H1 (cell line): ENCODE measurements at regions not wholly inside any gene's neighbourhood (a gene's known extent, or its start where the extent isn't known, plus 50 kb on each side); places are given as distances from the start of the nearest gene placed in this dataset.

Experiments
- CTCF ChIA-PET: fragments of 300-600 bp; sonication (Branson Sonifier 250); formaldehyde crosslinking; loops from one replicate; lab custom pipeline; 2021; ENCODE audit not compliant: partially characterized antibody; lab: Charles Lee
- POLR2A ChIA-PET: fragments of 300-600 bp; sonication (Branson Sonifier 250); formaldehyde crosslinking; loops from one replicate; lab custom pipeline; 2021; ENCODE audit warnings: inconsistent platforms; ENCODE audit not compliant: partially characterized antibody; lab: Charles Lee
- DNase-seq, 2 experiments: peaks; one replicate each; pipeline versions ENCODE4 v3.0.0 to v3.0.0-alpha.2; 2010 to 2022; ENCODE audit warnings: low spot score in 2 of 2, low read depth in 1 of 2, mixed read lengths in 1 of 2
- FAIRE-seq: peaks from 2 replicates; lab custom pipeline; 2011; peaks lifted over from hg19 to GRCh38; lab: Jason Lieb, UNC
- H2AFZ ChIP-seq: 2 replicates; pipeline ENCODE4 v1.8.1; 2012; ENCODE audit warnings: low read length, inconsistent platforms
- H2AK5ac ChIP-seq: 2 replicates; pipeline ENCODE4 v1.6.1; 2013; ENCODE audit warnings: low read depth, low read length
- H2BK120ac ChIP-seq: replicated peaks from 2 replicates; pipeline ENCODE3; 2013; ENCODE audit warnings: low read depth, low read length, inconsistent platforms
- H2BK12ac ChIP-seq: 2 replicates; pipeline ENCODE4 v1.6.1; 2013; ENCODE audit warnings: low read depth, low read length
- H2BK15ac ChIP-seq: 2 replicates; pipeline ENCODE4 v1.6.1; 2013; ENCODE audit warnings: low read length
- H2BK20ac ChIP-seq: 2 replicates; pipeline ENCODE4 v1.6.1; 2013; ENCODE audit warnings: low read length
- H2BK5ac ChIP-seq: 2 replicates; pipeline ENCODE4 v1.6.1; 2013; ENCODE audit warnings: low read depth, low read length
- H3K14ac ChIP-seq: 2 replicates; pipeline ENCODE4 v1.6.1; 2013; ENCODE audit warnings: inconsistent platforms; ENCODE audit not compliant: insufficient read length
- H3K18ac ChIP-seq: 2 replicates; pipeline ENCODE4 v1.6.1; 2013; ENCODE audit warnings: low read length; ENCODE audit errors: extremely low read depth
- H3K23ac ChIP-seq: 2 replicates; pipeline ENCODE4 v1.6.1; 2013; ENCODE audit warnings: inconsistent platforms; ENCODE audit not compliant: insufficient read length
- H3K23me2 ChIP-seq: 2 replicates; pipeline ENCODE4 v1.6.1; 2013; ENCODE audit warnings: low read depth, low read length
- H3K27ac ChIP-seq: 2 replicates; pipeline ENCODE4 v1.6.1; 2011; ENCODE audit warnings: low read depth, low read length, inconsistent platforms
- H3K27me3 ChIP-seq, 4 experiments: replicated peaks in 1 of 4; 1 replicate in 1 of 4; 2 replicates in 3 of 4; pipeline versions ENCODE4 v1.6.1 to v1.8.1; 2011 to 2013; ENCODE audit warnings: low read length in 3 of 4, mild to moderate bottlenecking in 3 of 4, inconsistent platforms in 2 of 4, mixed read lengths in 2 of 4, moderate library complexity in 1 of 4; ENCODE audit not compliant: control insufficient read depth in 3 of 4, insufficient read depth in 3 of 4; ENCODE audit errors: extremely low read depth in 1 of 4
- H3K36me3 ChIP-seq, 4 experiments: 2 replicates each; pipeline versions ENCODE4 v1.6.1 to v1.8.1; 2011 to 2013; ENCODE audit warnings: mild to moderate bottlenecking in 4 of 4, low read length in 3 of 4, moderate library complexity in 2 of 4, control low read depth in 1 of 4, inconsistent platforms in 1 of 4; ENCODE audit not compliant: insufficient read depth in 4 of 4, control insufficient read depth in 2 of 4
- H3K4ac ChIP-seq: replicated peaks from 2 replicates; pipeline ENCODE3; 2013; ENCODE audit warnings: low read length, low read depth, mixed read lengths, inconsistent platforms; ENCODE audit not compliant: insufficient read length
- H3K4me1 ChIP-seq, 4 experiments: replicated peaks in 1 of 4; 1 replicate in 1 of 4; 2 replicates in 3 of 4; pipeline versions ENCODE4 v1.6.1 to v1.8.1; 2011 to 2013; ENCODE audit warnings: low read length in 3 of 4, inconsistent platforms in 2 of 4, mixed read lengths in 1 of 4; ENCODE audit not compliant: insufficient read depth in 4 of 4, control insufficient read depth in 3 of 4
- H3K4me2 ChIP-seq, 2 experiments: 2 replicates each; pipeline versions ENCODE4 v1.6.1 to v1.8.1; 2011 to 2013; ENCODE audit warnings: low read depth in 2 of 2, low read length in 2 of 2, control low read depth in 1 of 2, inconsistent platforms in 1 of 2, mild to moderate bottlenecking in 1 of 2; ENCODE audit not compliant: insufficient read depth in 1 of 2
- H3K4me3 ChIP-seq, 4 experiments: fragments of 200-600, 300-600 bp in 1 of 4; sonication (generic), shearing (Covaris generic), sonication (Bioruptor Twin) in 1 of 4; 2 replicates each; pipeline versions ENCODE4 v1.5.1 to v1.8.1; 2011 to 2016; ENCODE audit warnings: low read length in 4 of 4, low read depth in 3 of 4, control low read depth in 2 of 4, inconsistent platforms in 2 of 4, mild to moderate bottlenecking in 2 of 4, mixed read lengths in 1 of 4, moderate library complexity in 1 of 4; ENCODE audit not compliant: insufficient read depth in 2 of 4; ENCODE audit errors: extremely low read depth in 1 of 4
- H3K56ac ChIP-seq: replicated peaks from 2 replicates; pipeline ENCODE3; 2013; ENCODE audit warnings: low read depth, mild to moderate bottlenecking, mixed read lengths, low read length, inconsistent platforms; ENCODE audit not compliant: insufficient read length
- H3K79me1 ChIP-seq: 2 replicates; pipeline ENCODE4 v1.6.1; 2013; ENCODE audit warnings: low read depth, low read length, control low read depth
- H3K79me2 ChIP-seq, 2 experiments: 2 replicates each; pipeline versions ENCODE4 v1.6.1 to v1.8.1; 2012 to 2013; ENCODE audit warnings: low read length in 2 of 2, mild to moderate bottlenecking in 2 of 2, inconsistent platforms in 1 of 2; ENCODE audit not compliant: insufficient read depth in 2 of 2, control insufficient read depth in 1 of 2
- H3K9ac ChIP-seq, 4 experiments: replicated peaks in 1 of 4; 1 replicate in 1 of 4; 2 replicates in 3 of 4; pipeline versions ENCODE4 v1.6.1 to v1.8.1; 2011 to 2013; ENCODE audit warnings: low read depth in 3 of 4, low read length in 3 of 4, control low read depth in 2 of 4, mild to moderate bottlenecking in 2 of 4, moderate library complexity in 2 of 4, inconsistent platforms in 1 of 4; ENCODE audit errors: extremely low read depth in 1 of 4
- H3K9me3 ChIP-seq, 2 experiments: 2 replicates each; pipeline versions ENCODE4 v1.6.1 to v1.8.1; 2012 to 2013; ENCODE audit warnings: mild to moderate bottlenecking in 2 of 2, moderate library complexity in 2 of 2, control low read depth in 1 of 2, inconsistent platforms in 1 of 2, low read depth in 1 of 2, low read length in 1 of 2, mixed read lengths in 1 of 2; ENCODE audit not compliant: insufficient read depth in 2 of 2
- H4K20me1 ChIP-seq, 2 experiments: replicated peaks in 1 of 2; 2 replicates each; pipeline versions ENCODE3 to v1.8.1; 2011 to 2013; ENCODE audit warnings: inconsistent platforms in 2 of 2, low read length in 2 of 2, mild to moderate bottlenecking in 1 of 2; ENCODE audit not compliant: insufficient read depth in 2 of 2, control insufficient read depth in 1 of 2
- H4K5ac ChIP-seq: 2 replicates; pipeline ENCODE4 v1.6.1; 2013; ENCODE audit warnings: low read length, low read depth, mixed read lengths, inconsistent platforms; ENCODE audit not compliant: insufficient read length
- H4K8ac ChIP-seq: 2 replicates; pipeline ENCODE4 v1.8.0; 2013; ENCODE audit warnings: mild to moderate bottlenecking, moderate library complexity, low read length, inconsistent platforms; ENCODE audit not compliant: insufficient read depth; ENCODE audit errors: extremely low read depth
- H4K91ac ChIP-seq: replicated peaks from 2 replicates; pipeline ENCODE3; 2013; ENCODE audit warnings: low read length, mixed read lengths, inconsistent platforms; ENCODE audit not compliant: insufficient read length
- ASH2L ChIP-seq: fragments of 200-600, 300-600 bp; sonication (generic); IDR thresholded peaks from one replicate; pipeline ENCODE4 v1.7.1; 2017; ENCODE audit warnings: low read length
- CREB1 ChIP-seq: IDR thresholded peaks from 2 replicates; pipeline ENCODE4 v1.6.1; 2012; ENCODE audit warnings: inconsistent platforms
- EGR1 ChIP-seq: IDR thresholded peaks from 2 replicates; pipeline ENCODE4 v1.6.1; 2011; ENCODE audit warnings: low read depth, low read length, borderline replicate concordance
- GTF2F1 ChIP-seq: IDR thresholded peaks from 2 replicates; pipeline ENCODE4 v1.6.1; 2012; ENCODE audit warnings: low read depth, low read length, improper control_type of control experiment, borderline replicate concordance
- KDM5A ChIP-seq: fragments of 200-600 bp; IDR thresholded peaks from 2 replicates; pipeline ENCODE4 v1.7.1; 2012; ENCODE audit warnings: mild to moderate bottlenecking, low read length, inconsistent platforms, mixed read lengths
- MAFK ChIP-seq: IDR thresholded peaks from 2 replicates; pipeline ENCODE4 v1.6.1; 2012; ENCODE audit warnings: low read depth, mild to moderate bottlenecking, improper control_type of control experiment, low read length
- NRF1 ChIP-seq: IDR thresholded peaks from 2 replicates; pipeline ENCODE4 v1.6.1; 2011; ENCODE audit warnings: mild to moderate bottlenecking, low read depth, low read length, improper control_type of control experiment
- POLR2A ChIP-seq, 2 experiments: IDR thresholded peaks; 1 replicate in 1 of 2; 2 replicates in 1 of 2; pipeline ENCODE4 v1.6.1; 2011; ENCODE audit warnings: low read depth in 2 of 2, low read length in 2 of 2, mild to moderate bottlenecking in 2 of 2; ENCODE audit errors: control extremely low read depth in 1 of 2
- POLR2AphosphoS5 ChIP-seq: IDR thresholded peaks from 2 replicates; pipeline ENCODE4 v1.6.1; 2011; ENCODE audit warnings: low read depth, low read length
- RBBP5 ChIP-seq: IDR thresholded peaks from 2 replicates; pipeline ENCODE4 v1.7.1; 2012; ENCODE audit warnings: low read depth, mild to moderate bottlenecking, inconsistent platforms, low read length, moderate library complexity, borderline replicate concordance
- RNF2 ChIP-seq: fragments of 200-900, 300-1000 bp; sonication (generic); IDR thresholded peaks from 2 replicates; pipeline ENCODE4 v1.7.1; 2016; ENCODE audit warnings: borderline replicate concordance, low read depth, mild to moderate bottlenecking, antibody characterized with exemption, low read length; ENCODE audit not compliant: poor library complexity, severe bottlenecking; ENCODE audit errors: missing control alignments
- SIN3A ChIP-seq, 2 experiments: IDR thresholded peaks in 1 of 2; conservative IDR thresholded peaks in 1 of 2; 2 replicates each; pipeline ENCODE4 v1.6.1; 2011 to 2012; ENCODE audit warnings: low read length in 2 of 2, improper control_type of control experiment in 1 of 2, low read depth in 1 of 2, mild to moderate bottlenecking in 1 of 2
- SP2 ChIP-seq: IDR thresholded peaks from 2 replicates; pipeline ENCODE4 v1.6.1; 2012; ENCODE audit warnings: mild to moderate bottlenecking, low read length, inconsistent platforms
- TAF1 ChIP-seq: IDR thresholded peaks from 2 replicates; pipeline ENCODE4 v1.6.1; 2011; ENCODE audit warnings: mild to moderate bottlenecking, low read depth, low read length
- TBP ChIP-seq: IDR thresholded peaks from 2 replicates; pipeline ENCODE4 v1.6.1; 2011; ENCODE audit warnings: low read depth, low read length, improper control_type of control experiment
- WGBS, 2 experiments: shearing (Covaris generic) in 1 of 2; methylation state at CpG; one replicate each; pipeline versions ENCODE4 v1.1.6 to v1.1.7; 2013 to 2015; ENCODE audit warnings: low lambda C conversion rate in 2 of 2, mixed read lengths in 2 of 2, inconsistent platforms in 1 of 2, low coverage in 1 of 2, missing lambda C conversion rate in 1 of 2; ENCODE audit not compliant: insufficient replicate concordance in 2 of 2, insufficient coverage in 1 of 2, insufficient read length in 1 of 2; ENCODE audit errors: extremely low coverage in 1 of 2, missing lambda C conversion rate in 1 of 2; 5-methylcytosine and 5-hydroxymethylcytosine counted together

- Histone ChIP-seq H3K27ac (no peak overlapping the region), H3K79me1 (no peaks in the 10 kb centered on the region), H3K56ac (no peak overlapping the region), H2BK120ac (no peak overlapping the region), H2BK5ac (no peak overlapping the region), H2AK5ac (no peak overlapping the region), H3K4me3 (no peak overlapping the region), H3K36me3 (no peaks in the 10 kb centered on the region), H3K14ac (no peak overlapping the region), H4K91ac (no peak overlapping the region), H3K4me1 (no peaks in the 10 kb centered on the region), H3K9ac (no peak overlapping the region), H2BK15ac (no peak overlapping the region), H4K8ac (no peak overlapping the region), H3K27me3 (no peaks in the 10 kb centered on the region), H3K79me2 (no peaks in the 10 kb centered on the region), H2BK12ac (no peak overlapping the region), H3K4me2 (no peak overlapping the region), H2AFZ (no peak overlapping the region), H4K5ac (no peak overlapping the region), H2BK20ac (no peak overlapping the region), H3K23ac (no peak overlapping the region), H3K9me3 (no peaks in the 10 kb centered on the region), H3K23me2 (no peaks in the 10 kb centered on the region), H3K4ac (no peak overlapping the region), H4K20me1 (no peaks in the 10 kb centered on the region), H3K18ac (no peak overlapping the region)
- FAIRE-seq (no peak), DNase-seq (no peak)
- WGBS, 2 experiments: 96% methylated on average over 10 of the region's 10 CpGs; no CpG with 5 or more reads in 1 of the 2 experiments
- CTCF ChIA-PET: interaction anchor here (1.1 kb wide), 1 partner anchor 14 kb away, joined by 4 read pairs; no protein-coding TSS in a partner anchor
- POLR2A ChIA-PET: no interaction called here
- TF ChIP-seq EGR1 (no peak), MAFK (no peak), TBP (no peak), KDM5A (no peak), SIN3A (conservative IDR thresholded peaks at IDR 0.05 in 1 of 2, IDR thresholded peaks at IDR 0.05 in 1 of 2; ENCODE audit: low read depth in 1 of 2, low read length in 2 of 2) (no peak), TAF1 (no peak), SP2 (no peak), POLR2AphosphoS5 (no peak), GTF2F1 (no peak), NRF1 (no peak), RNF2 (no peak), RBBP5 (no peak), POLR2A (IDR thresholded peaks at IDR 0.05; ENCODE audit: control extremely low read depth in 1 of 2, low read depth in 2 of 2, low read length in 2 of 2) (no peak), CREB1 (no peak), ASH2L (no peak)
Observed at GRCh38 chr3:66092175-66092995, 53.7 kb upstream of the MAGI1 start.
